DND-41 (cell line): ENCODE measurements at regions not wholly inside any gene's neighbourhood (a gene's known extent, or its start where the extent isn't known, plus 50 kb on each side); places are given as distances from the start of the nearest gene placed in this dataset.

Experiments
- ATAC-seq: fragments of 200-7000 bp; cut with Tn5 transposase; 3 replicates; pipeline ENCODE4 v1.9.1; 2021; ENCODE audit warnings: low read depth; ENCODE audit not compliant: insufficient read depth
- DNase-seq: peaks from one replicate; pipeline ENCODE4 v3.0.0-alpha.2; 2020
- H2AFZ ChIP-seq: 2 replicates; pipeline ENCODE4 v1.6.0; 2012; ENCODE audit warnings: low read depth, low read length
- H3K27ac ChIP-seq: 2 replicates; pipeline ENCODE4 v1.5.1; 2012; ENCODE audit warnings: low read length, inconsistent platforms
- H3K27me3 ChIP-seq: fragments of 200-600 bp; sonication (generic); 2 replicates; pipeline ENCODE4 v1.6.0; 2012; ENCODE audit warnings: low read length, mild to moderate bottlenecking, inconsistent platforms; ENCODE audit not compliant: insufficient read depth, poor library complexity
- H3K36me3 ChIP-seq: 2 replicates; pipeline ENCODE4 v1.5.1; 2012; ENCODE audit warnings: low read length, inconsistent platforms; ENCODE audit not compliant: insufficient read depth
- H3K4me1 ChIP-seq: 2 replicates; pipeline ENCODE4 v1.5.1; 2012; ENCODE audit warnings: mild to moderate bottlenecking, low read length; ENCODE audit not compliant: insufficient read depth
- H3K4me2 ChIP-seq: 2 replicates; pipeline ENCODE4 v1.6.0; 2012; ENCODE audit warnings: mild to moderate bottlenecking, moderate library complexity, low read length, inconsistent platforms; ENCODE audit not compliant: insufficient read depth
- H3K4me3 ChIP-seq, 2 experiments: fragments of 200-600 bp in 1 of 2; shearing (Covaris generic) in 1 of 2; 2 replicates each; pipeline ENCODE4 v1.5.1; 2012 to 2016; ENCODE audit warnings: inconsistent platforms in 2 of 2, low read length in 2 of 2, mild to moderate bottlenecking in 2 of 2, low read depth in 1 of 2, moderate library complexity in 1 of 2
- H3K79me2 ChIP-seq: 2 replicates; pipeline ENCODE4 v1.6.0; 2012; ENCODE audit warnings: low read length, inconsistent platforms; ENCODE audit not compliant: insufficient read depth
- H3K9ac ChIP-seq: 2 replicates; pipeline ENCODE4 v1.6.0; 2012; ENCODE audit warnings: low read depth, mild to moderate bottlenecking, inconsistent platforms, low read length, moderate library complexity
- H3K9me3 ChIP-seq: 2 replicates; pipeline ENCODE4 v1.5.1; 2012; ENCODE audit warnings: low read length, moderate library complexity, mild to moderate bottlenecking, inconsistent platforms; ENCODE audit not compliant: insufficient read depth, severe bottlenecking
- H4K20me1 ChIP-seq: 2 replicates; pipeline ENCODE4 v1.6.0; 2012; ENCODE audit warnings: low read length; ENCODE audit not compliant: insufficient read depth
- EZH2 ChIP-seq: IDR thresholded peaks from 3 replicates; pipeline ENCODE4 v1.6.1; 2012; ENCODE audit warnings: borderline replicate concordance, low read depth, mild to moderate bottlenecking, moderate library complexity, low read length, inconsistent platforms; ENCODE audit not compliant: severe bottlenecking
- TF ChIP-seq, protein P1 (sequence below): IDR thresholded peaks from 2 replicates; pipeline ENCODE4 v1.5.1; 2012; ENCODE audit warnings: borderline replicate concordance, low read length, moderate library complexity, mild to moderate bottlenecking; ENCODE audit not compliant: poor library complexity, severe bottlenecking; ENCODE audit errors: extremely low read depth

GRCh38 chr13:63024458-63024857, 1608.8 kb upstream of the PCDH20 start:
- no peaks in the 10 kb centered on the region for H4K20me1 ChIP-seq
- H3K36me3 ChIP-seq, result no peaks in the 10 kb centered on the region
- H3K9ac ChIP-seq, result no peak overlapping the region
- no peaks in the 10 kb centered on the region for H3K27me3 ChIP-seq
- H3K27ac ChIP-seq, result no peak overlapping the region
- H3K4me3 ChIP-seq, result no peak overlapping the region
- DNase-seq (no peak), ATAC-seq (no peak)
- no peaks in the 10 kb centered on the region for H3K79me2 ChIP-seq
- no peak overlapping the region for H3K4me2 ChIP-seq
- H2AFZ ChIP-seq, result no peak overlapping the region
- no peak for TF ChIP-seq EZH2
- TF ChIP-seq, protein P1, sequence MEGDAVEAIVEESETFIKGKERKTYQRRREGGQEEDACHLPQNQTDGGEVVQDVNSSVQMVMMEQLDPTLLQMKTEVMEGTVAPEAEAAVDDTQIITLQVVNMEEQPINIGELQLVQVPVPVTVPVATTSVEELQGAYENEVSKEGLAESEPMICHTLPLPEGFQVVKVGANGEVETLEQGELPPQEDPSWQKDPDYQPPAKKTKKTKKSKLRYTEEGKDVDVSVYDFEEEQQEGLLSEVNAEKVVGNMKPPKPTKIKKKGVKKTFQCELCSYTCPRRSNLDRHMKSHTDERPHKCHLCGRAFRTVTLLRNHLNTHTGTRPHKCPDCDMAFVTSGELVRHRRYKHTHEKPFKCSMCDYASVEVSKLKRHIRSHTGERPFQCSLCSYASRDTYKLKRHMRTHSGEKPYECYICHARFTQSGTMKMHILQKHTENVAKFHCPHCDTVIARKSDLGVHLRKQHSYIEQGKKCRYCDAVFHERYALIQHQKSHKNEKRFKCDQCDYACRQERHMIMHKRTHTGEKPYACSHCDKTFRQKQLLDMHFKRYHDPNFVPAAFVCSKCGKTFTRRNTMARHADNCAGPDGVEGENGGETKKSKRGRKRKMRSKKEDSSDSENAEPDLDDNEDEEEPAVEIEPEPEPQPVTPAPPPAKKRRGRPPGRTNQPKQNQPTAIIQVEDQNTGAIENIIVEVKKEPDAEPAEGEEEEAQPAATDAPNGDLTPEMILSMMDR, result no peak
- peaks cover 8% of the 10 kb centered on the region for H3K4me1 ChIP-seq
- H3K9me3 ChIP-seq, result no peaks in the 10 kb centered on the region

- Histone ChIP-seq H2AFZ (no peak overlapping the region), H3K4me2 (no peak overlapping the region), H4K20me1 (no peaks in the 10 kb centered on the region), H3K4me1 (no peaks in the 10 kb centered on the region), H3K9me3 (peaks cover 38% of the 10 kb centered on the region), H3K27me3 (no peaks in the 10 kb centered on the region), H3K79me2 (no peaks in the 10 kb centered on the region), H3K4me3 (no peak overlapping the region), H3K9ac (no peak overlapping the region), H3K27ac (no peak overlapping the region), H3K36me3 (peaks cover 5% of the 10 kb centered on the region; the same call in 1 of the 2 replicates)
- ATAC-seq, result no peak
- no peak for DNase-seq
- TF ChIP-seq, protein P1, result no peak
- no peak for TF ChIP-seq EZH2
These were observed 1596.3 kb upstream of the PCDH20 start for GRCh38 chr13:63011996-63012395.

DNA sequence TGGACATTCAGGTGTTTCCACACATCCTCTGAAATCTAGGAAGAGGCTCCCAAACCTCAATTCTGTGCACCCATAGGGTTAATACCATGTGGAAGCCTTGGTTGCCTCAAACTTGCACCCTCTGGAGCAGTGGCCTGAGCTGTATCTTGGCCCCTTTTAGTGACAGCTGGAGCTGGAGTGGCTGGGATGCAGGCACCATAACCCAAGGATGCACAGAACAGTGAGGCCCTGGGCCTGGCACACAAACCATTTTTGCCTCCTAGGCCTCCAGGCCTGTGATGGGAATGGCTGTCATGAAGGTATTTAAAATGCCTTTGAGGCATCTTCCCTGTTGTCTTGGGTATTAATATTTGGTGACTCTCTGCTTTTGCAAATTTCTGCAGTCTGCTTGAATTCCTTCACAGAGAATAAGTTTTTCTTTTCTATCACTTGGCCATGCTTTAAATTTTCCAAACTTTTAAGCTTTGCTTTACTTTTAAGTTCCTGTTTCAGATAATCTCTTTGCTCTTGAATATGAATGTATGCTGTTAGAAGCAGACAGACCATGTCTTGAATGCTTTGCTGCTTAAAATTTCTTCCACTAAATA, 1594.5 kb upstream of the PCDH20 start:
- Histone ChIP-seq H3K4me3 (no peak overlapping the region), H2AFZ (no peak overlapping the region), H3K27me3 (no peaks in the 10 kb centered on the region), H3K9me3 (peaks cover 51% of the 10 kb centered on the region), H3K36me3 (peaks cover 5% of the 10 kb centered on the region; the same call in 1 of the 2 replicates), H3K4me2 (no peak overlapping the region), H3K27ac (no peak overlapping the region), H4K20me1 (no peaks in the 10 kb centered on the region), H3K79me2 (no peaks in the 10 kb centered on the region), H3K9ac (no peak overlapping the region), H3K4me1 (no peaks in the 10 kb centered on the region)
- TF ChIP-seq, protein P1, result no peak
- no peak for TF ChIP-seq EZH2
- DNase-seq (peak; percentile 39), ATAC-seq (no peak)

DNA sequence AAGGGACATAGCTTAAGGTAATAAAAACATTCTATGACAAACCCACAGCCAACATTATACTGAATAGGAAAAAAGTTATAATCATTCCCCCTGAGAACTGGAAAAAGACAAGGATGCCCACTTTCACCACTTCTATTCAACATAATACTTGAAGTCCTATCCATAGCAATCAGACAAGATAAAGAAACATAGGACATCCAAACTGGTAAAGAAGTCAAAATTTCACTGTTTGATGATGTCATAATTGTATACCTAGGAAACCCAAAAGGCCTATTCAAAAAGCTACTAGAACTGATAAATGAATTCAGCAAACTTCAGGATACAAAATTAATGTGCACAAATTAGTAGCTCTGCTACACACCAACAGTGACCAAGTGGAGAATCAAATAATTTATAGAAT, 1590.0 kb upstream of the PCDH20 start:
- H4K20me1 ChIP-seq, result no peaks in the 10 kb centered on the region
- no peaks in the 10 kb centered on the region for H3K27me3 ChIP-seq
- peaks cover 64% of the 10 kb centered on the region for H3K9me3 ChIP-seq
- no peak overlapping the region for H3K9ac ChIP-seq
- TF ChIP-seq, protein P1, result no peak
- TF ChIP-seq EZH2, result no peak
- H3K79me2 ChIP-seq, result no peaks in the 10 kb centered on the region
- DNase-seq (no peak), ATAC-seq (no peak)
- peaks cover 5% of the 10 kb centered on the region; the same call in 1 of the 2 replicates for H3K36me3 ChIP-seq
- no peak overlapping the region for H3K27ac ChIP-seq
- peaks cover 17% of the 10 kb centered on the region for H3K4me1 ChIP-seq
- no peak overlapping the region for H3K4me3 ChIP-seq
- no peak overlapping the region for H2AFZ ChIP-seq
- no peak overlapping the region for H3K4me2 ChIP-seq
